H1 (cell line): ENCODE measurements at regions not wholly inside any gene's neighbourhood (a gene's known extent, or its start where the extent isn't known, plus 50 kb on each side); places are given as distances from the start of the nearest gene placed in this dataset.

Source experiments
- CTCF ChIA-PET: fragments of 300-600 bp; sonication (Branson Sonifier 250); formaldehyde crosslinking; loops from one replicate; lab custom pipeline; 2021; ENCODE audit not compliant: partially characterized antibody; lab: Charles Lee
- POLR2A ChIA-PET: fragments of 300-600 bp; sonication (Branson Sonifier 250); formaldehyde crosslinking; loops from one replicate; lab custom pipeline; 2021; ENCODE audit warnings: inconsistent platforms; ENCODE audit not compliant: partially characterized antibody; lab: Charles Lee
- DNase-seq, 2 experiments: peaks; one replicate each; pipeline versions ENCODE4 v3.0.0 to v3.0.0-alpha.2; 2010 to 2022; ENCODE audit warnings: low spot score in 2 of 2, low read depth in 1 of 2, mixed read lengths in 1 of 2
- FAIRE-seq: peaks from 2 replicates; lab custom pipeline; 2011; peaks lifted over from hg19 to GRCh38; lab: Jason Lieb, UNC
- H2AFZ ChIP-seq: 2 replicates; pipeline ENCODE4 v1.8.1; 2012; ENCODE audit warnings: low read length, inconsistent platforms
- H2AK5ac ChIP-seq: 2 replicates; pipeline ENCODE4 v1.6.1; 2013; ENCODE audit warnings: low read depth, low read length
- H2BK120ac ChIP-seq: replicated peaks from 2 replicates; pipeline ENCODE3; 2013; ENCODE audit warnings: low read depth, low read length, inconsistent platforms
- H2BK12ac ChIP-seq: 2 replicates; pipeline ENCODE4 v1.6.1; 2013; ENCODE audit warnings: low read depth, low read length
- H2BK15ac ChIP-seq: 2 replicates; pipeline ENCODE4 v1.6.1; 2013; ENCODE audit warnings: low read length
- H2BK20ac ChIP-seq: 2 replicates; pipeline ENCODE4 v1.6.1; 2013; ENCODE audit warnings: low read length
- H2BK5ac ChIP-seq: 2 replicates; pipeline ENCODE4 v1.6.1; 2013; ENCODE audit warnings: low read depth, low read length
- H3K14ac ChIP-seq: 2 replicates; pipeline ENCODE4 v1.6.1; 2013; ENCODE audit warnings: inconsistent platforms; ENCODE audit not compliant: insufficient read length
- H3K18ac ChIP-seq: 2 replicates; pipeline ENCODE4 v1.6.1; 2013; ENCODE audit warnings: low read length; ENCODE audit errors: extremely low read depth
- H3K23ac ChIP-seq: 2 replicates; pipeline ENCODE4 v1.6.1; 2013; ENCODE audit warnings: inconsistent platforms; ENCODE audit not compliant: insufficient read length
- H3K23me2 ChIP-seq: 2 replicates; pipeline ENCODE4 v1.6.1; 2013; ENCODE audit warnings: low read depth, low read length
- H3K27ac ChIP-seq: 2 replicates; pipeline ENCODE4 v1.6.1; 2011; ENCODE audit warnings: low read depth, low read length, inconsistent platforms
- H3K27me3 ChIP-seq, 4 experiments: replicated peaks in 1 of 4; 1 replicate in 1 of 4; 2 replicates in 3 of 4; pipeline versions ENCODE4 v1.6.1 to v1.8.1; 2011 to 2013; ENCODE audit warnings: low read length in 3 of 4, mild to moderate bottlenecking in 3 of 4, inconsistent platforms in 2 of 4, mixed read lengths in 2 of 4, moderate library complexity in 1 of 4; ENCODE audit not compliant: control insufficient read depth in 3 of 4, insufficient read depth in 3 of 4; ENCODE audit errors: extremely low read depth in 1 of 4
- H3K36me3 ChIP-seq, 4 experiments: 2 replicates each; pipeline versions ENCODE4 v1.6.1 to v1.8.1; 2011 to 2013; ENCODE audit warnings: mild to moderate bottlenecking in 4 of 4, low read length in 3 of 4, moderate library complexity in 2 of 4, control low read depth in 1 of 4, inconsistent platforms in 1 of 4; ENCODE audit not compliant: insufficient read depth in 4 of 4, control insufficient read depth in 2 of 4
- H3K4ac ChIP-seq: replicated peaks from 2 replicates; pipeline ENCODE3; 2013; ENCODE audit warnings: low read length, low read depth, mixed read lengths, inconsistent platforms; ENCODE audit not compliant: insufficient read length
- H3K4me1 ChIP-seq, 4 experiments: replicated peaks in 1 of 4; 1 replicate in 1 of 4; 2 replicates in 3 of 4; pipeline versions ENCODE4 v1.6.1 to v1.8.1; 2011 to 2013; ENCODE audit warnings: low read length in 3 of 4, inconsistent platforms in 2 of 4, mixed read lengths in 1 of 4; ENCODE audit not compliant: insufficient read depth in 4 of 4, control insufficient read depth in 3 of 4
- H3K4me2 ChIP-seq, 2 experiments: 2 replicates each; pipeline versions ENCODE4 v1.6.1 to v1.8.1; 2011 to 2013; ENCODE audit warnings: low read depth in 2 of 2, low read length in 2 of 2, control low read depth in 1 of 2, inconsistent platforms in 1 of 2, mild to moderate bottlenecking in 1 of 2; ENCODE audit not compliant: insufficient read depth in 1 of 2
- H3K4me3 ChIP-seq, 4 experiments: fragments of 200-600, 300-600 bp in 1 of 4; sonication (generic), shearing (Covaris generic), sonication (Bioruptor Twin) in 1 of 4; 2 replicates each; pipeline versions ENCODE4 v1.5.1 to v1.8.1; 2011 to 2016; ENCODE audit warnings: low read length in 4 of 4, low read depth in 3 of 4, control low read depth in 2 of 4, inconsistent platforms in 2 of 4, mild to moderate bottlenecking in 2 of 4, mixed read lengths in 1 of 4, moderate library complexity in 1 of 4; ENCODE audit not compliant: insufficient read depth in 2 of 4; ENCODE audit errors: extremely low read depth in 1 of 4
- H3K56ac ChIP-seq: replicated peaks from 2 replicates; pipeline ENCODE3; 2013; ENCODE audit warnings: low read depth, mild to moderate bottlenecking, mixed read lengths, low read length, inconsistent platforms; ENCODE audit not compliant: insufficient read length
- H3K79me1 ChIP-seq: 2 replicates; pipeline ENCODE4 v1.6.1; 2013; ENCODE audit warnings: low read depth, low read length, control low read depth
- H3K79me2 ChIP-seq, 2 experiments: 2 replicates each; pipeline versions ENCODE4 v1.6.1 to v1.8.1; 2012 to 2013; ENCODE audit warnings: low read length in 2 of 2, mild to moderate bottlenecking in 2 of 2, inconsistent platforms in 1 of 2; ENCODE audit not compliant: insufficient read depth in 2 of 2, control insufficient read depth in 1 of 2
- H3K9ac ChIP-seq, 4 experiments: replicated peaks in 1 of 4; 1 replicate in 1 of 4; 2 replicates in 3 of 4; pipeline versions ENCODE4 v1.6.1 to v1.8.1; 2011 to 2013; ENCODE audit warnings: low read depth in 3 of 4, low read length in 3 of 4, control low read depth in 2 of 4, mild to moderate bottlenecking in 2 of 4, moderate library complexity in 2 of 4, inconsistent platforms in 1 of 4; ENCODE audit errors: extremely low read depth in 1 of 4
- H3K9me3 ChIP-seq, 2 experiments: 2 replicates each; pipeline versions ENCODE4 v1.6.1 to v1.8.1; 2012 to 2013; ENCODE audit warnings: mild to moderate bottlenecking in 2 of 2, moderate library complexity in 2 of 2, control low read depth in 1 of 2, inconsistent platforms in 1 of 2, low read depth in 1 of 2, low read length in 1 of 2, mixed read lengths in 1 of 2; ENCODE audit not compliant: insufficient read depth in 2 of 2
- H4K20me1 ChIP-seq, 2 experiments: replicated peaks in 1 of 2; 2 replicates each; pipeline versions ENCODE3 to v1.8.1; 2011 to 2013; ENCODE audit warnings: inconsistent platforms in 2 of 2, low read length in 2 of 2, mild to moderate bottlenecking in 1 of 2; ENCODE audit not compliant: insufficient read depth in 2 of 2, control insufficient read depth in 1 of 2
- H4K5ac ChIP-seq: 2 replicates; pipeline ENCODE4 v1.6.1; 2013; ENCODE audit warnings: low read length, low read depth, mixed read lengths, inconsistent platforms; ENCODE audit not compliant: insufficient read length
- H4K8ac ChIP-seq: 2 replicates; pipeline ENCODE4 v1.8.0; 2013; ENCODE audit warnings: mild to moderate bottlenecking, moderate library complexity, low read length, inconsistent platforms; ENCODE audit not compliant: insufficient read depth; ENCODE audit errors: extremely low read depth
- H4K91ac ChIP-seq: replicated peaks from 2 replicates; pipeline ENCODE3; 2013; ENCODE audit warnings: low read length, mixed read lengths, inconsistent platforms; ENCODE audit not compliant: insufficient read length
- CHD1 ChIP-seq: IDR thresholded peaks from 2 replicates; pipeline ENCODE4 v1.6.1; 2012; ENCODE audit warnings: low read depth, low read length, improper control_type of control experiment
- CREB1 ChIP-seq: IDR thresholded peaks from 2 replicates; pipeline ENCODE4 v1.6.1; 2012; ENCODE audit warnings: inconsistent platforms
- CTCF ChIP-seq, 3 experiments: IDR thresholded peaks; 1 replicate in 2 of 3; 2 replicates in 1 of 3; pipeline versions ENCODE4 v1.5.1 to v1.6.1; 2011; ENCODE audit warnings: low read length in 3 of 3, mild to moderate bottlenecking in 3 of 3, inconsistent platforms in 2 of 3, low read depth in 1 of 3, moderate library complexity in 1 of 3; ENCODE audit not compliant: insufficient read depth in 1 of 3; ENCODE audit errors: control extremely low read depth in 1 of 3
- EGR1 ChIP-seq: IDR thresholded peaks from 2 replicates; pipeline ENCODE4 v1.6.1; 2011; ENCODE audit warnings: low read depth, low read length, borderline replicate concordance
- EZH2 ChIP-seq: fragments of 200-600 bp; sonication (generic); IDR thresholded peaks from 2 replicates; pipeline ENCODE4 v1.7.1; 2012; ENCODE audit warnings: low read depth, mild to moderate bottlenecking, moderate library complexity, low read length, inconsistent platforms; ENCODE audit not compliant: severe bottlenecking
- GTF2F1 ChIP-seq: IDR thresholded peaks from 2 replicates; pipeline ENCODE4 v1.6.1; 2012; ENCODE audit warnings: low read depth, low read length, improper control_type of control experiment, borderline replicate concordance
- HDAC2 ChIP-seq, 2 experiments: fragments of 300-600 bp in 1 of 2; sonication (generic) in 1 of 2; IDR thresholded peaks; 2 replicates each; pipeline ENCODE4 v1.6.1; 2011 to 2012; ENCODE audit warnings: low read depth in 2 of 2, low read length in 2 of 2, mild to moderate bottlenecking in 2 of 2, moderate library complexity in 2 of 2, borderline replicate concordance in 1 of 2, inconsistent platforms in 1 of 2
- JUN ChIP-seq: IDR thresholded peaks from 2 replicates; pipeline ENCODE4 v1.6.1; 2011; ENCODE audit warnings: low read depth, mild to moderate bottlenecking, improper control_type of control experiment, low read length
- JUND ChIP-seq: IDR thresholded peaks from 2 replicates; pipeline ENCODE4 v1.6.1; 2011; ENCODE audit warnings: mild to moderate bottlenecking, improper control_type of control experiment, low read length
- PHF8 ChIP-seq: fragments of 200-600 bp; sonication (generic); conservative IDR thresholded peaks from 2 replicates; pipeline ENCODE4 v1.7.1; 2012; ENCODE audit warnings: low read depth, mild to moderate bottlenecking, inconsistent platforms, low read length, moderate library complexity
- POLR2A ChIP-seq, 2 experiments: IDR thresholded peaks; 1 replicate in 1 of 2; 2 replicates in 1 of 2; pipeline ENCODE4 v1.6.1; 2011; ENCODE audit warnings: low read depth in 2 of 2, low read length in 2 of 2, mild to moderate bottlenecking in 2 of 2; ENCODE audit errors: control extremely low read depth in 1 of 2
- SP4 ChIP-seq: IDR thresholded peaks from 2 replicates; pipeline ENCODE4 v1.6.1; 2012; ENCODE audit warnings: low read length, inconsistent platforms
- SUZ12 ChIP-seq: fragments of 200-600 bp; sonication (generic); IDR thresholded peaks from 2 replicates; pipeline ENCODE4 v1.6.1; 2012; ENCODE audit warnings: mild to moderate bottlenecking, inconsistent platforms, low read length, moderate library complexity, mixed read lengths
- TAF1 ChIP-seq: IDR thresholded peaks from 2 replicates; pipeline ENCODE4 v1.6.1; 2011; ENCODE audit warnings: mild to moderate bottlenecking, low read depth, low read length

DNA sequence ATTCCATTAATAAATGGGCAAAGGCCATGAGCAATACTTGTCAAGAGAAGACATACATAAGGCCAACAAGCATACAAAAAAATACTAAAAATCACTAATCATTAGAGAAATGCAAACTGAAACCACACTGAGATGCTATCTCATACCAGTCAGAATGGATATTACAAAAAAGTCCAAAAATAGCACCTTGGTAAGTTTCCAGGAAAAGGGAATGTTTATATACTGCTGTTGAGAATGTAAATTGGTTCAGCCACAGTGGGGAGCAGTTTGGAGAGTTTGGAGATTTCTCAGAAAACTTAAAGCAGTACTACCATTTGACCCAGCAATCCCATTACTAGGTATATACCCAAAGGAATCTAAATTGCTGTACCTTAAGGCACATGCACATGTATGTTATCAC lies 467.7 kb downstream of the CDH11 start:
- no peaks in the 10 kb centered on the region for H3K79me1 ChIP-seq
- no peaks in the 10 kb centered on the region for H3K79me2 ChIP-seq
- H3K36me3 ChIP-seq = no peaks in the 10 kb centered on the region
- FAIRE-seq (no peak), DNase-seq (no peak)
- no peak overlapping the region for H3K9ac ChIP-seq
- H3K27ac ChIP-seq = no peak overlapping the region
- no peak overlapping the region for H3K56ac ChIP-seq
- no peak overlapping the region for H4K8ac ChIP-seq
- H3K18ac ChIP-seq = no peak overlapping the region
- no peaks in the 10 kb centered on the region for H3K4me1 ChIP-seq
- no peak overlapping the region for H2BK20ac ChIP-seq
- POLR2A ChIA-PET = no interaction called here
- no peak overlapping the region for H2AFZ ChIP-seq
- CTCF ChIA-PET = no interaction called here
- no peak overlapping the region for H2AK5ac ChIP-seq
- H3K9me3 ChIP-seq = 0 out of 4 replicates have a peak, but pooled peaks cover 0 to 2% of the 10 kb centered on the region in 2 experiments
- no peak for TF ChIP-seq CTCF (IDR thresholded peaks at IDR 0.05; ENCODE audit: control extremely low read depth in 1 of 3, insufficient read depth in 1 of 3, low read depth in 1 of 3, low read length in 3 of 3)
- no peak for TF ChIP-seq EGR1
- no peak for TF ChIP-seq GTF2F1
- no peak for TF ChIP-seq HDAC2 (IDR thresholded peaks at IDR 0.05; ENCODE audit: borderline replicate concordance in 1 of 2, low read depth in 2 of 2, low read length in 2 of 2)
- no peak for TF ChIP-seq TAF1
- no peak for TF ChIP-seq SP4
- no peak for TF ChIP-seq SUZ12
- no peak for TF ChIP-seq CHD1
- no peak for TF ChIP-seq POLR2A (IDR thresholded peaks at IDR 0.05; ENCODE audit: control extremely low read depth in 1 of 2, low read depth in 2 of 2, low read length in 2 of 2)
- TF ChIP-seq JUN = no peak
- TF ChIP-seq EZH2 = no peak
- no peak for TF ChIP-seq PHF8
- TF ChIP-seq CREB1 = no peak
- TF ChIP-seq JUND = no peak
- no peaks in the 10 kb centered on the region for H4K20me1 ChIP-seq
- no peak overlapping the region for H2BK12ac ChIP-seq
- no peak overlapping the region for H4K91ac ChIP-seq
- H3K14ac ChIP-seq = no peak overlapping the region
- H2BK15ac ChIP-seq = no peak overlapping the region
- H3K27me3 ChIP-seq = no peaks in the 10 kb centered on the region
- no peaks in the 10 kb centered on the region for H3K23me2 ChIP-seq
- no peak overlapping the region for H3K4me2 ChIP-seq
- no peak overlapping the region for H3K4ac ChIP-seq
- H3K4me3 ChIP-seq = no peak overlapping the region
- H4K5ac ChIP-seq = no peak overlapping the region
- no peak overlapping the region for H2BK5ac ChIP-seq
- H3K23ac ChIP-seq = no peak overlapping the region
- no peak overlapping the region for H2BK120ac ChIP-seq
